ENCODE measurements at regions not wholly inside any gene's neighbourhood (a gene's known extent, or its start where the extent isn't known, plus 50 kb on each side); places are given as distances from the start of the nearest gene placed in this dataset.

- no peak for TF ChIP-seq CTCF (conservative IDR thresholded peaks at IDR 0.05; ENCODE audit: low read depth, low read length)
- TF ChIP-seq POLR2A (IDR thresholded peaks at IDR 0.05; ENCODE audit: low read depth, low read length) = no peak
- TF ChIP-seq SMC3 (IDR thresholded peaks at IDR 0.05; ENCODE audit: low read depth, low read length) = no peak
- no peak for TF ChIP-seq MXI1 (IDR thresholded peaks at IDR 0.05; ENCODE audit: borderline replicate concordance, low read depth, low read length)
- no peak for TF ChIP-seq RFX5 (IDR thresholded peaks at IDR 0.05; ENCODE audit: low read depth, low read length)
- TF ChIP-seq MAZ (IDR thresholded peaks at IDR 0.05; ENCODE audit: borderline replicate concordance, low read depth, low read length) = no peak
- TF ChIP-seq FOS (IDR thresholded peaks at IDR 0.05; ENCODE audit: low read depth, low read length) = no peak
- TF ChIP-seq RAD21 (IDR thresholded peaks at IDR 0.05; ENCODE audit: low read length) = no peak
- no peak for TF ChIP-seq BHLHE40 (IDR thresholded peaks at IDR 0.05; ENCODE audit: low read depth, low read length)
- TF ChIP-seq RCOR1 (IDR thresholded peaks at IDR 0.05; ENCODE audit: insufficient replicate concordance, low read length) = no peak
Measured at GRCh38 chr1:168394858-168395257, 114.2 kb downstream of the TBX19 start.
